ENCODE measurements at regions not wholly inside any gene's neighbourhood (a gene's known extent, or its start where the extent isn't known, plus 50 kb on each side); places are given as distances from the start of the nearest gene placed in this dataset. TPM values are rescaled to one million over a fixed set of nuclear protein-coding genes. Genes with fewer than 3 reads are reported as not detected.

DNA sequence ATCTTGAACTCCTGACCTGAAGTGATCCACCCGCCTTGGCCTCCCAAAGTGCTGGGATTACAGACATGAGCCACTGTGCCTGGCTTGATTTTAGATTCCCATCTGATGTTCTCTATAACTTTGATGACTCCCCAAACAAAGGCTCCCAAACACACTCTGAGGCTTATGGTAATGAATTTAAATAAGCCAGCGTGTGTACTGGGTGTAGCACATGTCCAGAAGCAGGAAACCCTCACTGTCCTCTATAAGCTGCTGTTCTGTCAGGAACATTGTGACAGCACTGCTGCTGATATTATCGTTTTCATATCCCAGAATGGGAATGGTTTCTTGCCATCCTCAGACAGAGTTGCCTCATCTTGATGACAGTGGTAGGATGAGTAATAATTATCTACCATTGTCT, 54.1 kb upstream of the SALL4 start:
- Histone ChIP-seq H2AFZ (ENCODE audit: low read length) (no peak overlapping the region), H3K4me1 (ENCODE audit: insufficient read depth, low read length, poor library complexity, severe bottlenecking) (no peaks in the 10 kb centered on the region), H3K9me2 (ENCODE audit: insufficient read depth, low read length) (no peaks in the 10 kb centered on the region), H3K27ac (ENCODE audit: low read depth, low read length, poor library complexity, severe bottlenecking) (no peak overlapping the region), H3K79me2 (ENCODE audit: insufficient read depth, low read depth, low read length) (no peaks in the 10 kb centered on the region), H3K4me3 (ENCODE audit: low read depth, low read length, poor library complexity, severe bottlenecking) (no peak overlapping the region), H4K20me1 (ENCODE audit: insufficient read depth, low read length) (no peaks in the 10 kb centered on the region), H3K9me3 (ENCODE audit: low read length) (no peaks in the 10 kb centered on the region), H3K4me2 (ENCODE audit: low read length) (no peak overlapping the region), H3K36me3 (ENCODE audit: insufficient read depth, low read length) (no peaks in the 10 kb centered on the region)
- POLR2A ChIA-PET: no interaction called here
- intact Hi-C loops (cut with micrococcal nuclease; ENCODE audit: unreplicated experiment): no loop called here
- DNase-seq (ENCODE audit: low spot score): no peak
- no TSS peak for BruUV-seq (replicated peaks)
- CTCF ChIA-PET (ENCODE audit: unreplicated experiment): no interaction called here
- no peak for TF ChIP-seq CTCF (conservative IDR thresholded peaks at IDR 0.05; ENCODE audit: low read length)
- no peak for TF ChIP-seq EZH2phosphoT487 (IDR thresholded peaks at IDR 0.05; ENCODE audit: borderline replicate concordance, low read depth, low read length)

- H2AFZ ChIP-seq (ENCODE audit: low read length): no peak overlapping the region
- H3K4me3 ChIP-seq (ENCODE audit: low read depth, low read length, poor library complexity, severe bottlenecking): no peak overlapping the region
- no peaks in the 10 kb centered on the region for H3K9me2 ChIP-seq (ENCODE audit: insufficient read depth, low read length)
- ChIA-PET POLR2A (no interaction called here), CTCF (ENCODE audit: unreplicated experiment) (no interaction called here)
- no peaks in the 10 kb centered on the region for H3K9me3 ChIP-seq (ENCODE audit: low read length)
- H3K79me2 ChIP-seq (ENCODE audit: insufficient read depth, low read depth, low read length): no peaks in the 10 kb centered on the region
- intact Hi-C loops (cut with micrococcal nuclease; ENCODE audit: unreplicated experiment): no loop called here
- TF ChIP-seq EZH2phosphoT487 (IDR thresholded peaks at IDR 0.05; ENCODE audit: borderline replicate concordance, low read depth, low read length) (no peak), CTCF (conservative IDR thresholded peaks at IDR 0.05; ENCODE audit: low read length) (no peak)
- H3K4me2 ChIP-seq (ENCODE audit: low read length): no peak overlapping the region
- DNase-seq (ENCODE audit: low spot score): no peak
- no peaks in the 10 kb centered on the region for H3K4me1 ChIP-seq (ENCODE audit: insufficient read depth, low read length, poor library complexity, severe bottlenecking)
- no peaks in the 10 kb centered on the region for H3K36me3 ChIP-seq (ENCODE audit: insufficient read depth, low read length)
- no peaks in the 10 kb centered on the region for H4K20me1 ChIP-seq (ENCODE audit: insufficient read depth, low read length)
- BruUV-seq (replicated peaks): no TSS peak
- H3K27ac ChIP-seq (ENCODE audit: low read depth, low read length, poor library complexity, severe bottlenecking): no peak overlapping the region
These were observed 52.6 kb upstream of the SALL4 start for GRCh38 chr20:51854921-51855320.

Small RNAs in the stretch of these regions (small RNA-seq; reads per million reads assigned to genes)
- gene RNU6-347P (not detected), gene RNU7-6P (not detected)
